Suprapubic skin (tissue), 3 donors: ENCODE measurements at regions not wholly inside any gene's neighbourhood (a gene's known extent, or its start where the extent isn't known, plus 50 kb on each side); places are given as distances from the start of the nearest gene placed in this dataset.

Source experiments
- CTCF ChIP-seq, 2 donors: fragments of 200-600 bp in 1 of 2; fragments of 450-650 bp in 1 of 2; sonication (generic) in 1 of 2; IDR thresholded peaks; one replicate each; pipeline ENCODE4 v1.5.1; 2016 to 2019; ENCODE audit warnings: antibody characterized with exemption in 2 of 2, mild to moderate bottlenecking in 1 of 2, moderate library complexity in 1 of 2
- POLR2A ChIP-seq, 2 donors: fragments of 450-650 bp; IDR thresholded peaks; one replicate each; pipeline ENCODE4 v1.6.1; 2017; ENCODE audit warnings: antibody characterized with exemption in 2 of 2, mild to moderate bottlenecking in 2 of 2, moderate library complexity in 2 of 2

- no peak for TF ChIP-seq CTCF (IDR thresholded peaks at IDR 0.05)
- TF ChIP-seq POLR2A (IDR thresholded peaks at IDR 0.05), result no peak
Measured at GRCh38 chr3:104165866-104166265, 1200.8 kb upstream of the ALCAM start.
